IPS-18c (cell line): ENCODE measurements at regions not wholly inside any gene's neighbourhood (a gene's known extent, or its start where the extent isn't known, plus 50 kb on each side); places are given as distances from the start of the nearest gene placed in this dataset.
"Not testable (repeated sequence)": the region's sequence is repeated elsewhere in the genome, so short reads cannot be mapped to it uniquely, and the experiment has no call there.

Source experiments
- H3K4me3 ChIP-seq: 2 replicates; pipeline ENCODE4 v1.7.0; 2013; ENCODE audit warnings: low read depth, mild to moderate bottlenecking, low read length, moderate library complexity; ENCODE audit not compliant: insufficient read depth
- H3K9me3 ChIP-seq: one replicate; pipeline ENCODE4 v1.6.1; 2013; ENCODE audit warnings: mild to moderate bottlenecking, low read length, moderate library complexity; ENCODE audit not compliant: control insufficient read depth, insufficient read depth

DNA sequence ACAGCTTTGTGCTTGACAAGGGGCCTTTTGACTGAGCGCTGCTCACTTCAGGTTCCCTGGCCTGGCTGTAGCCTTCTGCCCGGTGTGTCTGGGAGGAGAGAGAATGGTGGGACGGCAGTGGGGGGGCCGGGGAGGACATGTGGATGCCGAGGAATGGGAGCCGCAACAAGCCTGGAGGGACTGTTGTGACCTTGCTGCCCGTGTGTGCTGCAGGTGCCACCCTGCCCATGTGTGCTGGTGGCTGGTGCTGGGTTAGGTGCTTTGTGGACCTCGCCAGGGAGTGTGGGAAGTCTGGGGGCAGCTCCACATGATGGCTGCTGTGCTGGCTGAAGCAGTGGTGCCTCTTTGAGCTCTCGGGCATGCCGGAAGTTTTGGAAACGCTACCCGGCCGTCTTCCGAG lies 132.1 kb downstream of the LAT start:
- H3K9me3 ChIP-seq = no peaks in the 10 kb centered on the region
- H3K4me3 ChIP-seq = no peak overlapping the region

DNA sequence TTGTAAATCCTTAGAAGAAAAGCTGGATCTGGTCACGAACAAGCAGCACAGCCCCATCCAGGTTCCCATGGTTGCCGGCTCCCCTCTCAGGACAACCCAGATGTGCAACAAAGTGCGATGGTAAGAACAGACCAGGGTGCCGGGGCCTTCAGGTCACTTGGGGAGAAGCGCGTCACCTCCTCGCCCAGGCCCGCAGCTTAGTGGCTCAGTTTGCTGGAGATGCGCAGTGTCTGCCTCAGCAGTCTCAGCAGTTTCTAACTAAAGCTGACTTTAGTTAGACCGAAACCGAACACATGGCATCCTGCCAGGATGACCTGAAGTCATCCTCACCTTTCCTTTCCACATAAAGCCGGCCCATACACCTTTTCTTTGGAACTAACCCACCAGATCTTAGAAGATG lies 131.4 kb downstream of the LAT start:
- H3K4me3 ChIP-seq, H3K9me3 ChIP-seq: not testable (repeated sequence)

DNA sequence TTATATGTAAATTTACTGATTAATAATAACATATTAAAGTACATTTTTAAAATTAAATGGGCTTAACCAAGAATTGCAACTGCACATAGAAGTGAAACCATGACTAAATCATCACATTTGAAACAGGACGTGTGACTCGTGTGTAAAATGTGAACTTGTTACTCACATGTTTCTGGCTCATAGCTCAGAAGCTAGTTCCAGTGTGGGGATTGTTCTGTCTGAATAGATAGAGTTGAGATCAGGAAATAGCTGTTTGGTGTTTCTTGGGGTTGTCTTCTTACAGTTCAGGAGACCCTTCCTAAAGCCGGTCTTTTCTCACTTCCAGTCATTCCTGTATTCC lies 130.9 kb downstream of the LAT start:
- not testable (repeated sequence) for H3K4me3 ChIP-seq, H3K9me3 ChIP-seq

DNA sequence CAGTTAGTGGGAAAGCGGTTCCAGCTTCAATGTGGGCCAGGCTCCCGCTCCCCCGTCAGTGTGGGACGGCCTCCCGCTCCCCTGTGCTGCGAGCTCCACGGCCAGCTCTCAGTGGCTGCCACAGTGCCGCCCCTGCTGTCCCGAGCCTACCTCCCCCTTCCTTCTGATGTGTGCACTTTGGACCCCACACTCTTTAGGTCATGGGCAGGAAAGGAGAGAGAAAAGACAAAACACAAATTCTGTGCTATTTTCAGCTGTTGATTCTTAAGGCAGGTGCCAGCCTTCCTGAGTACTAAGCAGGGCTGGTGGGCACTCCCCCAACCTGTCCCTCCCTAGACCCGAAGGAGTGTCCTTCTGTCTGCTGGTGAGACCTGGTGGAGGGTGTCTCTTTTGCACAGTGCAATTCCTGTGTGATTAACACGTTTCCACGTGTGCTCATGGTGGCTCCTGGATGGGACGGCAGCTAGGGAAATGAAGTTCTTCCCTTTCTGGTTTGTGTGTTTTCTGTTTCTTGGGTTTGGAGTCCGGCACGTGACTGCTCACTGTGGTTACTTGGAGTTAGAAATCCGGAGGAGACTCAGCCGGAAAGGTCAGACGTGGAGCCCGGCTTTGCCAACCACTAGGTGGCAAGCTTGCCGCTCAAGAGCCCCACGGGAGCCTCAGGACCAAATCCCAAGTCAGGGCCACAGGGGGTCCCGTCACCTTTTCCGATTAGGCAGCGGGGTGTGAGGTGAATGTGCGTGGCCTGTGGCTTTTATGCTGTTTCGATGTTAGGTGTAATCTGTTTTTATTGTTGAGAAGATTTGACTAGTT lies 130.3 kb downstream of the LAT start:
- H3K9me3 ChIP-seq, H3K4me3 ChIP-seq: not testable (repeated sequence)

DNA sequence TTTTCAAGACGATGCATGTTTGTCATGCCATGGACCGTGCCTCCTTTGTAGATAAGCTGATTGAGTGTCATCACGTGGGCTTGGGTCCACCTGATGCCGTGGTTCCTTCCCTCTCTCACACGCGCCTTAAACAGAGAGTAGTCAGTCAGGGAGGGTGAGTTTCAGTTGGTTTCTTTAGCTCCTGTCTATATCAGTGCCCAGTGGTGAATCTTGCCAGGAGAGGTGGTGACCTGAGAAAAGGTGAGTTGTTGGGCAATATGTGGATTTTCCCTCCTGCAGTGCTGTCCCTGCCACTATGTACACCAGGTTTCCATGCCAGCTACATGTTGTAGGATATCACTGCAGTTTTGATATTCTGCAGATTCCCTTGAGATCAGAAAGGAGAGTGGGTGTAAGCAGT lies 129.7 kb downstream of the LAT start:
- Histone ChIP-seq H3K4me3 (no peak overlapping the region), H3K9me3 (no peaks in the 10 kb centered on the region)

DNA sequence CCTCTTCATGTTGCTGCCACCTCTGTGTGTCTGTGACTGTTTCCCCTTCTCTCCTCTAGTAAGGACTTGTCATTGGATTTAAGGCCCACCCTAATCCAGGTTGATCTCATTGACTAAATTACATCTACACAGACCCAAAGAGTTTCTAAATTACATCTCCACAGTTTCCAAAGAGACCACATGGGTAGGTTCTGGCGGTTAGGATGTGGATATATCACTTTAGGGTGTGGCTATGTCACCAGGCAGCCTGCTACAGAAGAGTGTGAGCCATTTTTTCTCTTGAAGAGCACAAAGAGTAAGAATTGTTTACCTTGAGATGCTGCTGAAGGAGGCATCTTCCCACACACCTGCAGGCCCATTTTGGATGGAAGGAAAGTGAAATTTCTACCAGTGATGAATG lies 128.6 kb downstream of the LAT start:
- not testable (repeated sequence) for H3K4me3 ChIP-seq, H3K9me3 ChIP-seq

DNA sequence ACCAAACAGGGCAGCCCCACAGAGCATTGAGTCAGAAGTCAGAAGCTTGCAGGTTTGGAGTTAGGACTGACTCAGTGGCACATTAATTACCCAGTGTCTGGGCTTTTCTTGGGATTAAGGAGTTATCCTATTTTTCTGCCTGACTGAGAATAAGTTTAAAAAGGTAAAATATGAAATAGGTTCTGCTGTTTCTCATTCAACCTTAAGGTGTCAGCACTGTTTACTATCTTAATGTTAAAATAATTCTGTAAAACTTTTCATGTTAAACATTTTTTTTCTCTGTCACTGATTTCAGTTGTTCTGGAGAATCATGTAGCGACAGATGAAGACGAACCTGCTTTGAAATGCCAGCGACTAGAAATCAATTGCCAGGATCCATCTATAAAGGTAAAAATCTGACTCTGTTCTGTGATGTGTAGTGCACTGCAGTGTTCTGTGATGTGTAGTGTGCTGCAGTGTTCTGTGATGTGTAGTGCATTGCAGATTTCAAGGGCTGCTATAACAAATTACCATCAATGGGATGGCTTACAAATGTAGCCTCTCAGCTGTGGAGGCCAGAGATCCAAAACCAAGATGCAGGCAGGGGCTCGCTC lies 128.0 kb downstream of the LAT start:
- no peaks in the 10 kb centered on the region for H3K9me3 ChIP-seq
- H3K4me3 ChIP-seq = no peak overlapping the region

DNA sequence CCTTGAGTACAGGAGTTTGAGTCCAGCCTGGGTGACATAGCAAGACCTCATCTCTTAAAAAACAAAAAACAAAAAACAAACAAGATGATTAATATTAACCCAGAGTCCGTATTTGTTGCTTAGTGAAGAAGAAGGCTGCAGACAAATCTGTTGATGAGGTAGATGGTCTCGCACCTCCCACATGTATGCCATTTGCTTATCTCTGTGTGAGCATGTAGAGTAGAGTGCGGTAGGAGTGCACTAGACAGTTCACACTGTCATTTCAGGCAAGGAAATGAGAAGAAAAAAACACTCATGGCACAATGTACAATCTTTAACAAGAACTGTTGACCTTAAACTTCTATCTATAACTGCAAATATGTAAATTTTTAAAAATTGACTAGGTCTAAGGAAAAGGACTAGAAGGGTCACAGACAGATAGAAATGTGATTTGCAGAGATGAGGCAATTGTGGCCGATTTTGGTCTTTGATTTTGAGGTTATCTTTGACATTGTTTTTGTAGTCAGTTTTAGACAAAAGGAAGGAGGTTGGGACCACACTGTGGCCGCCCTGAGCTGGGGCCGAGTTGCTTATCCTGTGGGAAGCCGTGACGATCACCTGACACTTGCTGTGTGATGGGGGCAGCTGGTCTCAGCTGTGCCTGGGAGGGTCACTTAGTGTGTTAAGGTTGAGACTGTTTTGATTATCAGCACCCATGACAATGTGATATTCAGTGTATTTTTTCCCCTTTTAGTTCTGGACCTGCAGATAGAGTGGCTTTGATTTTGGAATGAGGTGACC lies 127.2 kb downstream of the LAT start:
- not testable (repeated sequence) for H3K9me3 ChIP-seq, H3K4me3 ChIP-seq

DNA sequence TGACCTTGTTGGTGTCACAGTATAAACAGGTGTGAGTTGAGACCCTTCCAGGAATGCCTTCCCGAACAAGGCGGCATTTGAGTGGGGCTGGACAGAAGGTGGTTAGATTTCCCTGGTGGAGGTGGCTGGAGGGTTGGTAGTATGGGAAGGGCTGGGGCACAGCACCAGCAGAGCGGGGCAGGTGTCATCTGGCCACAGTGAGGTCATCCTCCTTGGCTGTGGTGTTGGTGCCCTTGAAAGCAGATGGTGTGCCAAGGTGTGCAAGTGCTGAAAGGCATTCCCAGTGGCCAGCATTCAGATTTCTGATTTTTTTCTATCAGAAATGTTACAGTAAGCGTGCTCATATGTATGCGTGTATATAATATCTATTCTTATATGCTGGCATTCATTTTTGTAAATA lies 126.6 kb downstream of the LAT start:
- Histone ChIP-seq H3K9me3 (no peaks in the 10 kb centered on the region), H3K4me3 (no peak overlapping the region)

DNA sequence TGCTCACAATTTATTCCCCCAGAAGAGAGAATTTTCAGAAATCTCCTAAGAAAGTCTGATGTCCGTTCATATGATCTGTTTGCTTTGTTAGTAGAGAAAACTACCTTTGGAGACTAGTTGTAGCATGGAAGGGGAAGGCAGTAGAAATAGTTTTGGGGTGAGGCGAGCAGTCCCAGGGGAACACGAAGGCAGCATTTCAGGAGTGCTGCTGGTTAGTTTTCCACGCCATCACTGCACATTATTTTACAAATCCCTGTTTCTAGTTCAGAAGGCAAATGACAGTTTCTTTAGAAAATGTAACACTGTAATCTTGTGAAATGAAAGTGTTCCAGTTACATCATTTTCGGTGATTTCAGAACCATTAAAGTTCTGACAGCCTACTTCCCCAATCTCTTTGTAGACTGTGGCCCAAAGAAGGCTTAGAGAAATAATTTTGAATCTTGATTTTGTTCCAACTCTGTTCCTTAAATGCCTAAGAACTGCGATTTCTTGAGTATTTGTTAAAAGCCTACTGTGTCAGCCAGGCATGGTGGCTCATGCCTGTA lies 123.8 kb downstream of the LAT start:
- not testable (repeated sequence) for H3K4me3 ChIP-seq, H3K9me3 ChIP-seq

DNA sequence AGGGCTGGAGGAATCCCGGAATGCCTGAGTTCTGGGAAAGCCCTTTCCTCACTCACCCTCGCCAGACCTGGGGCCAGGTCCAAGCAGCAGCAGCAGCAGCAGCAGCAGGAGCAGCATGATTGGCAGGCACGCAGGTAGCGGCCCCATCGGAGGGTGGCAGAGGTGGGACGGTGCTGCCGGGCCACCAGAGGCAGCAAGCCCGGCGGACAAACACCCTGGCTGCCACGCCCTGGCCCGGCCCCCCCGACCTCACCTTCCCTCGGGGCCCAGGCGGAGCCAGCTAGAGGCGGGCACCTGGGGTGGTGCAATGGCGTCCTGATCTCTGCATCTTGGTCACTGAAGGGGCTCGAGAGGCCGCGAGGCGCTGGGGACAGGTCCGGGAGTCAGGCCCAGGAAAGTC lies 122.4 kb downstream of the LAT start:
- Histone ChIP-seq H3K4me3 (peak overlapping the region; percentile 59), H3K9me3 (no peaks in the 10 kb centered on the region)

DNA sequence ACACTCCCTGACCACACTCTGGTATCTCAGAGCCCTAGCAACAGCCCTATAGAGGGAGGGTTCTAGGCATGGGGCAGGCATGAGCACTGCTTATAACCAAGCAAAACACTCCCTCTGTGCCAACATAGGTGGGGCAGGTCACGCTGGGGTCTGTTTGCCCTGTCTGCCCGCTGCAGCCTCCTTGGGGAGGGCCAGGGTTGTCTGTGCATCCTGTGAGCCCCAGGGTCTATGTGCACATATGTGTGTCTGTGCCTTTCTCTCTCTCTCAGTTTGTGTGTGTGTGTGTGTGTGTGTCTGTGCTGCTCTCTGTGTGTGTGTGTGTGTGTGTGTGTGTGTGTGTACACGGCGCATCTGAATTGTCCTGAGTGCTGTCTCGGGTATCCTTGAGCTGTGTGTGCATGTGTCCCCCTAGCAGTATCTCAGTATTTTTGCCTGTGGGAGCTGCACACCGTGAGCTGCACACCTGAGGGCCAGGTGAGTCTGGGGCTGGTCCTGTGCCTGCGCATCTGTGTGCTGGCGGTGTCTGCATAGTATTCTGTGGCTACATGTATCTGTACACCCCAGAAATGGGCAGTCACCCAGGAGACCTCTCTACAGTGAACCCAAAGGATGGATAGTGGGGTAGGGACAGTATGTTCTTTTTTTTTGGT lies 121.5 kb downstream of the LAT start:
- H3K9me3 ChIP-seq, H3K4me3 ChIP-seq: not testable (repeated sequence)

DNA sequence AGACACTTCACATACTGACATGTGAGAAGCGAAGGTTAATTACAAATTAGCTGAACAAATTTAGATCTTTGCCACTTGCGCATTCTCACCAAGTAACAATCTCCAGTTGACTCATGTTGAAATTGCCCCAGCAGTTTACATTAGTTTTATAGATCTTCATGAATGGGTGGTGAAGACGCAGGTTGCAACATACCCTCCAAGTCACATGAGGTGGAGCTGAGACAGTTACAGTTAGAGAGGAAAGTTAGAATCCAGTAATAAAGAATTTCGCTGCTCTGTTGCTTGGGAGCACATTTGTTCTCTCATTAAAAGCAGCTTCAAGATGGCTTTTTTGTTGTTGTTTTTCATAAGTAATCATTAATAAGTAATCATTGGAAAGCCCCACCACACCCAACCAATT lies 119.7 kb downstream of the LAT start:
- not testable (repeated sequence) for H3K4me3 ChIP-seq, H3K9me3 ChIP-seq

DNA sequence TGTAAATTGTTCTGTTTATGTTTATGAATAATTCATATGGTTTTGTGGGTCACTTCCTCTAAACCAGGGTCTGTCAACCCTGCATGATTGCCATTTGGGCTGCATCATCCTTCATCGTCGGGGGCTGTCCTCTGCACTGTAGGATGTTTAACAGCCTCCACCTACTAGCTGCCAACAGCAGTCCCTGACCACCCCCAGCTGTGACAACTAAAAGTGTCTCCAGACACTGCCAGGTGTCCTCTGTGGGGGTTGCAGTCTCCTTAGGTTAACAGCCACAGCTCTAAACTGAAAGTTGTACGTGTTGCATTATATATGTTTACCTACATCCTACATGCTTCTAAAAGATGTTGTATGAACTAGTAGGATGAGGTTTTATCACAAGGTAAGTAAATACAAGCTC lies 113.1 kb downstream of the LAT start:
- H3K9me3 ChIP-seq, H3K4me3 ChIP-seq: not testable (repeated sequence)

DNA sequence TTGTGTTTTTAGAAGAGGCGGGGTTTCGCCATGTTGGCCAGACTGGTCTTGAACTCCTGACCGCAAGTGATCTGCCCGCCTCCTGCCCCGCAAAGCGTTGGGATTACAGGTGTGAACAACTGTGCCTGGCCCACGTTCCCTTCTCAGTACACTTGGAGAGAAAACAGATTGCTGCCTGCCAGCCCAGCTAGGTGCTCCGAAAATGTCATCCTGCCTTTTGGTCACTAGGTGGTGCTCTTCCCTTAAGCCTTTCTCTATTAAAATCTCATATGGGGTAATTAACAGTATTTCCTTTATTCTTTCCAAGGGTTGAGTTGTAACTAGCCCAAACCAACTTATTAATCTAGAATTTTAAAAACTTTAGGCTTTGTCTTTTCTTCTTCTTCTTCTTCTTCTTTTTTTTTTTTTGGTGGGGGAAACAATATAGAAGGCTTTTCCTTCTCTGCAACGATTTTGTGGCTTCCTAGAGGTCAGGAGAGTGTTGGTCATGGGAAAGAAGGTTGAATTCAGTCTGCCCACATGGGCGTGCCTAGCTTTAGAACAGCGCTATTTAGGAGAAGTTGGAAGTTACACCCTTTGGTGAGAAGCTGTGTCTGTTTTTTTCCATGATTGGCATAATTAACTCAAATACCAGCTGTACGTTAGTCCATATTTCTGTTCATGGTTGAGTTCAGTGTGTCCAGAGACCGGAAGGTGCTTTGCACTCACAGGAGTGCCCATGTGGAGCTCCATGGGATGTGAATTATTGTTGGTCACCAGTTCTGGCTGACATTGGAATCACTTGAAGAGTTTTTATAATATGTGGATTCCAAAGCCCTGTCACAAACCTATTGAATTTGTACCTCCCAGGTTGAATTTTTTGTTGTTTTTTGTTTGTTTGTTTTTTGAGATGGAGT lies 110.1 kb downstream of the LAT start:
- H3K9me3 ChIP-seq, H3K4me3 ChIP-seq: not testable (repeated sequence)

DNA sequence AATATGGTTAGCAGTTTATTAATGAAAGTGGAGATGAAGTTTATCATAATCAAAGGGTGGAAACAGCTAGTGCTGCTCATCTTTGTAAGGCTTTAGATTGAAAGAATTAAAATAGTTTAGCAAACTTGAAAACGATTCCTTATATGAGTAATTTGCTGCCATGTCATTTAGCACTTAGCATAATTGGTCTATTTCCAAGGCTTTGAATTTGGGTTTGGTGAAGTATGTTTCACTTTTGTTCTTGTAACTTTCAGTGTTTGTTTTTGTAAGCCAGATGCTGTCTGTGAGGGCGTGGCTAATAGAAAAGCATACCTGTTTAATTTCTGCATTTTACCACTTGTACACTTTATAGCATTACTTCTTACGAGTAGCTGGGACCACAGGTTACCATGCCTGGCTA lies 109.5 kb downstream of the LAT start:
- H3K9me3 ChIP-seq, H3K4me3 ChIP-seq: not testable (repeated sequence)

DNA sequence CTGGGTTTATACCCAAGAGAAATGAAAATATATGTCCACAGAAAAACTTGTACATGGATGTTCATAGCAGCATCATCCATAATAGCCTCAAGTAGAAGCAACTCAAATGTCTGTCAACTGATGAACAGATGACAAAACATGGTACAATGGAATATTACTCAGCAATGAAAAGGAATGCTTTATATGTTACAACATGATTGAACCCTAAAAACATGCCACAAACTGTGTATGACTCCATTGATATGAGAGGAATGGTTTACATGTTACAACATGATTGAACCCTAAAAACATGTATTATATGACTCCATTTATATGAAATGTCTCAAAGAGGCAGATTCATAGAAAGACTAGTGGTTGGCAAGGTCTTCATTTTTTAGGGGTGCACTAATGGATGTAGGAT lies 104.8 kb downstream of the LAT start:
- not testable (repeated sequence) for H3K9me3 ChIP-seq, H3K4me3 ChIP-seq
